ENCODE measurements at regions not wholly inside any gene's neighbourhood (a gene's known extent, or its start where the extent isn't known, plus 50 kb on each side); places are given as distances from the start of the nearest gene placed in this dataset.

DNA sequence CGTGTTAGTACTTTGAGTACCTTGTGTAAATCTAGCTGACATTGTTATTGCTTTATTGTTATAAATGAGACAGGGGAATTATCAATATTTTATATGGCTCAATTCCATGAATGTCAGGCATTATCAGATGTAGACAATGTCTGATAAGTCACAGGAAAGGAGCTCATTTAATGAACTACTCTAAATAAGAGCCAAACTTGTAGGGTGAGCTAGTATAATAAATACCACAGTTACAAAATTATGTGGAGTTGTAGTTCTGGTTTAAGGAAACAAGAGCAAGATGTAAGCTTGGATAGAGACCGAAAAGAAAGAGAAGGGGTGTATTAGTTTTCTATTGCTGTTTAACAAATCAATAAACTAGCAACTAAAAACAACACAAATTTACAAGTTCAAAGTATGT is 891.8 kb upstream of the SLITRK1 start:
- Histone ChIP-seq H3K4me3 (no peak overlapping the region), H3K9me3 (no peaks in the 10 kb centered on the region), H3K27me3 (ENCODE audit: insufficient read depth in 3 of 3, low read length in 2 of 3) (no peaks in the 10 kb centered on the region), H3K27ac (no peak overlapping the region), H3K36me3 (ENCODE audit: insufficient read depth in 1 of 2, low read depth in 1 of 2) (no peaks in the 10 kb centered on the region), H3K4me1 (no peaks in the 10 kb centered on the region)
- WGBS, 3 donors: 62 to 78% (median 74%) methylated on average over 2 of the region's 2 CpGs
- intact Hi-C loops (cut with DNase I): no loop called here
- ATAC-seq (no peak), DNase-seq (no peak)
- TF ChIP-seq, protein P1, sequence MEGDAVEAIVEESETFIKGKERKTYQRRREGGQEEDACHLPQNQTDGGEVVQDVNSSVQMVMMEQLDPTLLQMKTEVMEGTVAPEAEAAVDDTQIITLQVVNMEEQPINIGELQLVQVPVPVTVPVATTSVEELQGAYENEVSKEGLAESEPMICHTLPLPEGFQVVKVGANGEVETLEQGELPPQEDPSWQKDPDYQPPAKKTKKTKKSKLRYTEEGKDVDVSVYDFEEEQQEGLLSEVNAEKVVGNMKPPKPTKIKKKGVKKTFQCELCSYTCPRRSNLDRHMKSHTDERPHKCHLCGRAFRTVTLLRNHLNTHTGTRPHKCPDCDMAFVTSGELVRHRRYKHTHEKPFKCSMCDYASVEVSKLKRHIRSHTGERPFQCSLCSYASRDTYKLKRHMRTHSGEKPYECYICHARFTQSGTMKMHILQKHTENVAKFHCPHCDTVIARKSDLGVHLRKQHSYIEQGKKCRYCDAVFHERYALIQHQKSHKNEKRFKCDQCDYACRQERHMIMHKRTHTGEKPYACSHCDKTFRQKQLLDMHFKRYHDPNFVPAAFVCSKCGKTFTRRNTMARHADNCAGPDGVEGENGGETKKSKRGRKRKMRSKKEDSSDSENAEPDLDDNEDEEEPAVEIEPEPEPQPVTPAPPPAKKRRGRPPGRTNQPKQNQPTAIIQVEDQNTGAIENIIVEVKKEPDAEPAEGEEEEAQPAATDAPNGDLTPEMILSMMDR (IDR thresholded peaks at IDR 0.05): no peak

DNA sequence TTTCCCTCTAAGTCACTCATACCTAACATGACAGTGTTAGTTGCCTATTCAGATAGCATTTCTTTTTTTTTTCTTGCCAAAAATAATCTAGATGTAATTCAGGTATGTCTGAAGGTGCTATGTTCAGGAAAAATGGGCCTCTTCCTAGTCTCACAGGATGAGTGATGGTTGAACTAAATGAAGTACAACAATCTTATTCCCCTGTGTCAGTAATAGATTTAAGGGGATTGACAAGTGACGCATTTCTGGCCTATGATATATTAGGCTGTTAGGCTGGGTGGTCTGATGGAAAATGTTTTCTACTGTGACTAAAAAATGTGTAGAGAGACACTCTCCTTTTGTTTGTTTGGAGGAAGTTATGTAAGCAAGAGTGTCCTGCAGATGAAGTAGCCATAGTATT is 878.7 kb upstream of the SLITRK1 start:
- Histone ChIP-seq H3K36me3 (ENCODE audit: insufficient read depth in 1 of 2, low read depth in 1 of 2) (no peaks in the 10 kb centered on the region), H3K9me3 (no peaks in the 10 kb centered on the region), H3K27me3 (ENCODE audit: insufficient read depth in 3 of 3, low read length in 2 of 3) (no peaks in the 10 kb centered on the region), H3K27ac (no peak overlapping the region), H3K4me3 (no peak overlapping the region), H3K4me1 (no peaks in the 10 kb centered on the region)
- DNase-seq (no peak), ATAC-seq (no peak)
- intact Hi-C loops (cut with DNase I): no loop called here
- 76 to 86% (median 86%) methylated on average over 1 of the region's 1 CpG for WGBS, 3 donors
- TF ChIP-seq, protein P1 (IDR thresholded peaks at IDR 0.05): no peak

DNA sequence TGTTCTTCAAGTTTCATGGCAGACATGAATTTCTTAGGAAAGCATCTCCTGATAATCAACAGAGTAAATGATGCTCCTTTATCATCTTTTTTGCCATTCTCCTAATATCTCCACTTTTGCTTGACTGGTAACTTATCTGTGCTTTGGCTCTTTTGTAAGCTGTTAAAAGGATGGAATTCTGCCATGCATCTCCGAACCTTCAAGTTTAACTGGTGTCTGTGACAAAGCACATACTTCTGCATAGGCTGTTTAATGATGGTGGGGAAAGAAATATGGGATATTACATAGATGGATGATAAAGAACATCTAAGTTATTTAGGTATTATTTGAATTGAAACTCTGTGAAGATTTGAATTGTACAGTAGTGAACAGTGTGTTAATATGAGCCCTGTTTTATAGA is 866.9 kb upstream of the SLITRK1 start:
- TF ChIP-seq, protein P1 (IDR thresholded peaks at IDR 0.05): no peak
- intact Hi-C loops (cut with DNase I): no loop called here
- Histone ChIP-seq H3K36me3 (ENCODE audit: insufficient read depth in 1 of 2, low read depth in 1 of 2) (no peaks in the 10 kb centered on the region), H3K9me3 (no peaks in the 10 kb centered on the region), H3K27ac (no peak overlapping the region), H3K4me1 (no peaks in the 10 kb centered on the region), H3K27me3 (ENCODE audit: insufficient read depth in 3 of 3, low read length in 2 of 3) (no peaks in the 10 kb centered on the region), H3K4me3 (no peak overlapping the region)
- no peak for ATAC-seq
- DNase-seq: no peak
- 51 to 70% (median 58%) methylated on average over 1 of the region's 1 CpG for WGBS, 3 donors

DNA sequence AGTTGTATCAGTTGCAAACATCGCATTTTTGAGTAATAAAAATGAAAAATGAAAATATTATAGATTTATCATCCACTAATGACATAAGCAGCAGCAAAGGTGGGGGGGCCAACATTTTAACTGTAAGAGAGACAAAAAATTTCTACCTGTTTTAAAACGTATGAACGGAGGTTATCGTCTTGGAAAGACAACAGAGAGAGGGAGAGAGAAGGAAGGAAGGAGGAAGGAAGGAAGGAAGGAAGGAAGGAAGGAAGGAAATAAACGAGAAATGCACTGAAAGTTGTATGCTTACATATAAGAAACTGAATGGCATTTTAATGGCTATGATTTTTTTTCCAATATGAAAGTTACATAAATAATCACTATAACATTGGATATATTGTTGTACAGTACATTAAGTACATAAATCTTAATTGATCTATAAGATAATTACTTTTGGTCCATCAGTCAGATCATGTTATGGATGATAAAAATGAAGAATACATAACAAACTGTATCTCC is 862.8 kb upstream of the SLITRK1 start:
- TF ChIP-seq, protein P1 (IDR thresholded peaks at IDR 0.05): no peak
- Histone ChIP-seq H3K4me1 (no peaks in the 10 kb centered on the region), H3K36me3 (ENCODE audit: insufficient read depth in 1 of 2, low read depth in 1 of 2) (no peaks in the 10 kb centered on the region), H3K27ac (no peak overlapping the region), H3K27me3 (ENCODE audit: insufficient read depth in 3 of 3, low read length in 2 of 3) (no peaks in the 10 kb centered on the region), H3K4me3 (no peak overlapping the region), H3K9me3 (no peaks in the 10 kb centered on the region)
- no peak for ATAC-seq
- intact Hi-C loops (cut with DNase I): no loop called here
- no peak for DNase-seq
- whole genome bisulfite sequencing, 3 donors: 64 to 82% (median 77%) methylated on average over 5 of the region's 5 CpGs

DNA sequence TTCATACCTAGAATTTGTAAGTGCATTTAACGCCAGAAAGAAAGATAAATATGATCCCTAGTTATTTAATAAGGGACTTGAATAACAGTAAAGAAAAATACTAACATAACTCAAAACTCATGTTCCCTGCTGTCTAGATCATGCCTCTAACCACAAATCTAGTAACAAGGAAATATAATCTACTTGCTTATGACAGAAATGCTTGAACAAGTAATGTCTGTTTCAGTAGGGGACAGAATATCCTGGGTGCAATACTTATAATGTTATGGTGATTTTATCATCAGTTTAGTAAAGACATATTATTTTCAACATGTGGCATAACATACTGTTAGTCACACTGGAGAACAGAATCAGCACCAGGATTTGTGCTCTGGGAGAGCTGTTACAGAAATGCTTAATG is 861.9 kb upstream of the SLITRK1 start:
- TF ChIP-seq, protein P1 (IDR thresholded peaks at IDR 0.05): no peak
- Histone ChIP-seq H3K36me3 (ENCODE audit: insufficient read depth in 1 of 2, low read depth in 1 of 2) (no peaks in the 10 kb centered on the region), H3K27ac (no peak overlapping the region), H3K27me3 (ENCODE audit: insufficient read depth in 3 of 3, low read length in 2 of 3) (no peaks in the 10 kb centered on the region), H3K4me3 (no peak overlapping the region), H3K4me1 (no peaks in the 10 kb centered on the region), H3K9me3 (no peaks in the 10 kb centered on the region)
- no peak for DNase-seq
- intact Hi-C loops (cut with DNase I): no loop called here
- no peak for ATAC-seq
- WGBS, 3 donors: 24 to 41% (median 29%) methylated on average over 1 of the region's 1 CpG
